ENCODE measurements at regions not wholly inside any gene's neighbourhood (a gene's known extent, or its start where the extent isn't known, plus 50 kb on each side); places are given as distances from the start of the nearest gene placed in this dataset.

GRCh38 chr2:126602334-126602733, 53.6 kb upstream of the GYPC start:
- TF ChIP-seq EZH2 (IDR thresholded peaks at IDR 0.05; ENCODE audit: borderline replicate concordance, insufficient read depth, low read depth, low read length, poor library complexity, severe bottlenecking) (no peak), CTCF (IDR thresholded peaks at IDR 0.05) (no peak)
